ENCODE measurements at regions not wholly inside any gene's neighbourhood (a gene's known extent, or its start where the extent isn't known, plus 50 kb on each side); places are given as distances from the start of the nearest gene placed in this dataset.
"Not testable (repeated sequence)": the region's sequence is repeated elsewhere in the genome, so short reads cannot be mapped to it uniquely, and the experiment has no call there.

GRCh38 chr4:160485071-160485687, 1382.3 kb downstream of the RAPGEF2 start:
- no peak for DNase-seq (ENCODE audit: low read depth)

- DNase-seq (ENCODE audit: low read depth) = no peak
Measured at GRCh38 chr4:160492181-160492580, 1389.3 kb downstream of the RAPGEF2 start.

GRCh38 chr4:160493206-160493605, 1390.3 kb downstream of the RAPGEF2 start:
- no peak for DNase-seq (ENCODE audit: low read depth)

- DNase-seq (ENCODE audit: low read depth) = no peak
Measured at GRCh38 chr4:160495356-160495755, 1392.5 kb downstream of the RAPGEF2 start.

GRCh38 chr4:160498211-160498610, 1395.3 kb downstream of the RAPGEF2 start:
- no peak for DNase-seq (ENCODE audit: low read depth)

GRCh38 chr4:160505724-160506123, 1402.8 kb downstream of the RAPGEF2 start:
- no peak for DNase-seq (ENCODE audit: low read depth)

GRCh38 chr4:160510928-160511327, 1408.0 kb downstream of the RAPGEF2 start:
- DNase-seq (ENCODE audit: low read depth) = peak; percentile 24

- DNase-seq (ENCODE audit: low read depth) = peak; percentile 12
Measured at GRCh38 chr4:160514126-160514525, 1411.2 kb downstream of the RAPGEF2 start.

GRCh38 chr4:160523231-160523630, 1420.4 kb downstream of the RAPGEF2 start:
- no peak for DNase-seq (ENCODE audit: low read depth)

GRCh38 chr4:160537681-160538080, 1434.8 kb downstream of the RAPGEF2 start:
- peak; percentile 0 for DNase-seq (ENCODE audit: low read depth)

- DNase-seq (ENCODE audit: low read depth) = peak; percentile 18
Measured at GRCh38 chr4:160546201-160546600, 1443.3 kb downstream of the RAPGEF2 start.

GRCh38 chr4:160549951-160550519, 1447.2 kb downstream of the RAPGEF2 start:
- not testable (repeated sequence) for DNase-seq (ENCODE audit: low read depth)

- no peak for DNase-seq (ENCODE audit: low read depth)
Measured at GRCh38 chr4:160562661-160563060, 1459.8 kb downstream of the RAPGEF2 start.

- no peak for DNase-seq (ENCODE audit: low read depth)
Measured at GRCh38 chr4:160563552-160564282, 1460.8 kb downstream of the RAPGEF2 start.

- no peak for DNase-seq (ENCODE audit: low read depth)
Measured at GRCh38 chr4:160567634-160568033, 1464.8 kb downstream of the RAPGEF2 start.

- DNase-seq (ENCODE audit: low read depth) = no peak
Measured at GRCh38 chr4:160570271-160570670, 1467.4 kb downstream of the RAPGEF2 start.

GRCh38 chr4:160574272-160574671, 1471.4 kb downstream of the RAPGEF2 start:
- DNase-seq (ENCODE audit: low read depth) = not testable (repeated sequence)

- DNase-seq (ENCODE audit: low read depth) = peak; percentile 0
Measured at GRCh38 chr4:160580581-160580980, 1477.7 kb downstream of the RAPGEF2 start.

GRCh38 chr4:160592258-160592657, 1489.4 kb downstream of the RAPGEF2 start:
- no peak for DNase-seq (ENCODE audit: low read depth)

- no peak for DNase-seq (ENCODE audit: low read depth)
Measured at GRCh38 chr4:160595646-160596045, 1492.8 kb downstream of the RAPGEF2 start.

GRCh38 chr4:160604541-160604940, 1501.7 kb downstream of the RAPGEF2 start:
- no peak for DNase-seq (ENCODE audit: low read depth)

- DNase-seq (ENCODE audit: low read depth) = no peak
Measured at GRCh38 chr4:160611181-160611580, 1508.3 kb downstream of the RAPGEF2 start.

- no peak for DNase-seq (ENCODE audit: low read depth)
Measured at GRCh38 chr4:160631044-160631443, 1528.2 kb downstream of the RAPGEF2 start.
